ENCODE measurements at regions not wholly inside any gene's neighbourhood (a gene's known extent, or its start where the extent isn't known, plus 50 kb on each side); places are given as distances from the start of the nearest gene placed in this dataset.
"Not testable (repeated sequence)": the region's sequence is repeated elsewhere in the genome, so short reads cannot be mapped to it uniquely, and the experiment has no call there.

- ATAC-seq: no peak
- H3K27ac Mint-ChIP-seq: no peak overlapping the region
- H3K27me3 Mint-ChIP-seq: no peaks in the 10 kb centered on the region
- H3K9me3 Mint-ChIP-seq: peaks cover 0 to 7% of the 10 kb centered on the region in 2 donors
- no peak overlapping the region for H3K4me3 Mint-ChIP-seq
- DNase-seq: no peak
- H3K4me1 Mint-ChIP-seq: no peaks in the 10 kb centered on the region
Observed at GRCh38 chr3:20321391-20322047, 135.5 kb upstream of the SGO1 start.

GRCh38 chr3:20320489-20320888, 134.5 kb upstream of the SGO1 start:
- ATAC-seq: no peak
- Mint-ChIP-seq H3K4me3 (no peak overlapping the region), H3K27me3 (no peaks in the 10 kb centered on the region), H3K27ac (no peak overlapping the region), H3K9me3 (peaks cover 0 to 7% of the 10 kb centered on the region in 2 donors), H3K4me1 (no peaks in the 10 kb centered on the region)
- DNase-seq: no peak

GRCh38 chr3:20319551-20319950, 133.5 kb upstream of the SGO1 start:
- Mint-ChIP-seq H3K4me3 (no peak overlapping the region), H3K27me3 (no peaks in the 10 kb centered on the region), H3K4me1 (no peaks in the 10 kb centered on the region), H3K9me3 (peaks cover 0 to 7% of the 10 kb centered on the region in 2 donors), H3K27ac (no peak overlapping the region)
- ATAC-seq: no peak
- DNase-seq: no peak

- H3K27me3 Mint-ChIP-seq: no peaks in the 10 kb centered on the region
- H3K9me3 Mint-ChIP-seq: no peaks in the 10 kb centered on the region
- ATAC-seq (no peak), DNase-seq (no peak)
- H3K27ac Mint-ChIP-seq: no peak overlapping the region
- H3K4me3 Mint-ChIP-seq: no peak overlapping the region
- H3K4me1 Mint-ChIP-seq: no peaks in the 10 kb centered on the region
Observed at GRCh38 chr3:20317616-20318015, 131.6 kb upstream of the SGO1 start.

GRCh38 chr3:20316238-20316637, 130.2 kb upstream of the SGO1 start:
- no peak for DNase-seq
- no peak overlapping the region for H3K4me3 Mint-ChIP-seq
- H3K4me1 Mint-ChIP-seq: no peaks in the 10 kb centered on the region
- no peak for ATAC-seq
- H3K27ac Mint-ChIP-seq: no peak overlapping the region
- no peaks in the 10 kb centered on the region for H3K9me3 Mint-ChIP-seq
- H3K27me3 Mint-ChIP-seq: no peaks in the 10 kb centered on the region

GRCh38 chr3:20310629-20311028, 124.6 kb upstream of the SGO1 start:
- ATAC-seq: no peak
- H3K27ac Mint-ChIP-seq: no peak overlapping the region
- H3K4me1 Mint-ChIP-seq: no peaks in the 10 kb centered on the region
- no peaks in the 10 kb centered on the region for H3K27me3 Mint-ChIP-seq
- no peak for DNase-seq
- no peak overlapping the region for H3K4me3 Mint-ChIP-seq
- no peaks in the 10 kb centered on the region for H3K9me3 Mint-ChIP-seq

GRCh38 chr3:20307383-20307782, 121.4 kb upstream of the SGO1 start:
- no peaks in the 10 kb centered on the region for H3K4me1 Mint-ChIP-seq
- no peak overlapping the region for H3K27ac Mint-ChIP-seq
- H3K9me3 Mint-ChIP-seq: peaks cover 0 to 7% of the 10 kb centered on the region in 2 donors
- no peak for DNase-seq
- ATAC-seq: no peak
- no peaks in the 10 kb centered on the region for H3K27me3 Mint-ChIP-seq
- no peak overlapping the region for H3K4me3 Mint-ChIP-seq

- Mint-ChIP-seq H3K27ac (no peak overlapping the region), H3K4me1 (no peaks in the 10 kb centered on the region), H3K27me3 (no peaks in the 10 kb centered on the region), H3K9me3 (peaks cover 0 to 7% of the 10 kb centered on the region in 2 donors), H3K4me3 (no peak overlapping the region)
- no peak for DNase-seq
- no peak for ATAC-seq
Observed at GRCh38 chr3:20305647-20306046, 119.6 kb upstream of the SGO1 start.

GRCh38 chr3:20302766-20303165, 116.8 kb upstream of the SGO1 start:
- Mint-ChIP-seq H3K27me3 (no peaks in the 10 kb centered on the region), H3K9me3 (peaks cover 0 to 7% of the 10 kb centered on the region in 2 donors), H3K4me1 (no peaks in the 10 kb centered on the region), H3K27ac (no peak overlapping the region), H3K4me3 (no peak overlapping the region)
- no peak for ATAC-seq
- no peak for DNase-seq

GRCh38 chr3:20288050-20288449, 102.0 kb upstream of the SGO1 start:
- ATAC-seq (no peak), DNase-seq (no peak)
- H3K4me1 Mint-ChIP-seq: no peaks in the 10 kb centered on the region
- H3K4me3 Mint-ChIP-seq: no peak overlapping the region
- H3K27me3 Mint-ChIP-seq: no peaks in the 10 kb centered on the region
- peak overlapping the region in 1 of 2 donors; percentile 28 for H3K27ac Mint-ChIP-seq
- H3K9me3 Mint-ChIP-seq: peaks cover 26 to 31% of the 10 kb centered on the region in 2 donors

GRCh38 chr3:20280257-20280656, 94.3 kb upstream of the SGO1 start:
- no peak for ATAC-seq
- no peak for DNase-seq
- no peak overlapping the region for H3K27ac Mint-ChIP-seq
- no peaks in the 10 kb centered on the region for H3K27me3 Mint-ChIP-seq
- H3K4me1 Mint-ChIP-seq: peaks cover 8% of the 10 kb centered on the region
- H3K4me3 Mint-ChIP-seq: no peak overlapping the region
- H3K9me3 Mint-ChIP-seq: peaks cover 15 to 23% of the 10 kb centered on the region in 2 donors

GRCh38 chr3:20265977-20266376, 80.0 kb upstream of the SGO1 start:
- not testable (repeated sequence) for ATAC-seq, DNase-seq, H3K27ac Mint-ChIP-seq, H3K4me3 Mint-ChIP-seq, H3K27me3 Mint-ChIP-seq, H3K4me1 Mint-ChIP-seq
- H3K9me3 Mint-ChIP-seq: peaks cover 7 to 21% of the 10 kb centered on the region in 2 donors

GRCh38 chr3:20264900-20265567, 79.0 kb upstream of the SGO1 start:
- Mint-ChIP-seq H3K27ac (no peak overlapping the region), H3K27me3 (no peaks in the 10 kb centered on the region), H3K4me3 (no peak overlapping the region)

GRCh38 chr3:20258371-20258770, 72.4 kb upstream of the SGO1 start:
- no peak for DNase-seq
- Mint-ChIP-seq H3K4me3 (no peak overlapping the region), H3K9me3 (peaks cover 0 to 10% of the 10 kb centered on the region in 2 donors), H3K27me3 (no peaks in the 10 kb centered on the region), H3K4me1 (no peaks in the 10 kb centered on the region), H3K27ac (no peak overlapping the region)
- ATAC-seq: no peak

More at GRCh38 chr3:20264900-20265567, 79.0 kb upstream of the SGO1 start:
- DNase-seq: no peak
- no peak for ATAC-seq
- Mint-ChIP-seq H3K9me3 (peaks cover 7 to 21% of the 10 kb centered on the region in 2 donors), H3K4me1 (no peaks in the 10 kb centered on the region)

- H3K9me3 Mint-ChIP-seq: peaks cover 0 to 10% of the 10 kb centered on the region in 2 donors
- H3K4me3 Mint-ChIP-seq: no peak overlapping the region
- no peak for ATAC-seq
- H3K27me3 Mint-ChIP-seq: no peaks in the 10 kb centered on the region
- DNase-seq: no peak
- no peak overlapping the region for H3K27ac Mint-ChIP-seq
- no peaks in the 10 kb centered on the region for H3K4me1 Mint-ChIP-seq
Observed at GRCh38 chr3:20256144-20256543, 70.1 kb upstream of the SGO1 start.

GRCh38 chr3:20254268-20255117, 68.5 kb upstream of the SGO1 start:
- no peak for ATAC-seq
- Mint-ChIP-seq H3K9me3 (peaks cover 0 to 10% of the 10 kb centered on the region in 2 donors), H3K27me3 (no peaks in the 10 kb centered on the region), H3K4me3 (no peak overlapping the region), H3K27ac (no peak overlapping the region), H3K4me1 (no peaks in the 10 kb centered on the region)
- DNase-seq: no peak

All from stimulated activated naive CD8-positive, alpha-beta T cell treated with anti-CD3 and anti-CD28 coated beads, Interleukin-15, amount 100 ng/mL, for 72 hours (primary cell).